Tibial artery (tissue), 4 donors: ENCODE measurements at regions not wholly inside any gene's neighbourhood (a gene's known extent, or its start where the extent isn't known, plus 50 kb on each side); places are given as distances from the start of the nearest gene placed in this dataset.

Source experiments
- DNase-seq, 2 donors: peaks; one replicate each; pipeline ENCODE4 v3.0.0-alpha.2; 2019
- H3K27ac ChIP-seq, 2 donors: fragments of 200-600 bp; sonication (generic) in 1 of 2; 1 replicate in 1 of 2; 2 replicates in 1 of 2; pipeline ENCODE4 v1.5.1; 2018 to 2019; ENCODE audit warnings: mild to moderate bottlenecking in 1 of 2
- H3K27me3 ChIP-seq, 2 donors: fragments of 200-600 bp; sonication (generic) in 1 of 2; one replicate each; pipeline versions ENCODE4 v1.5.1 to v1.6.0; 2016 to 2019
- H3K36me3 ChIP-seq, 3 donors: fragments of 200-600 bp; sonication (generic) in 2 of 3; one replicate each; pipeline ENCODE4 v1.5.1; 2016 to 2019; ENCODE audit warnings: mild to moderate bottlenecking in 2 of 3
- H3K4me1 ChIP-seq, 4 donors: fragments of 200-600 bp; sonication (generic) in 2 of 4; 1 replicate in 3 of 4; 2 replicates in 1 of 4; pipeline ENCODE4 v1.5.1; 2016 to 2019
- H3K4me3 ChIP-seq, 2 donors: fragments of 200-600 bp; sonication (generic) in 1 of 2; 1 replicate in 1 of 2; 2 replicates in 1 of 2; pipeline ENCODE4 v1.5.1; 2018 to 2019; ENCODE audit warnings: mild to moderate bottlenecking in 2 of 2
- H3K9me3 ChIP-seq, 3 donors: fragments of 200-600 bp; sonication (generic) in 1 of 3; one replicate each; pipeline ENCODE4 v1.5.1; 2016 to 2019
- intact Hi-C: fragments of 100-400 bp; cut with DNase I; formaldehyde crosslinking; loops from one replicate; pipeline ENCODE4 v1.15.0; 2023; ENCODE audit warnings: low total_unique reads
- TF ChIP-seq, protein P1 (sequence below), 2 experiments: fragments of 200-600 bp in 1 of 2; fragments of 450-650 bp in 1 of 2; IDR thresholded peaks; one replicate each; pipeline ENCODE4 v1.5.1; 2017 to 2019; ENCODE audit warnings: antibody characterized with exemption in 2 of 2, mild to moderate bottlenecking in 1 of 2, moderate library complexity in 1 of 2

DNA sequence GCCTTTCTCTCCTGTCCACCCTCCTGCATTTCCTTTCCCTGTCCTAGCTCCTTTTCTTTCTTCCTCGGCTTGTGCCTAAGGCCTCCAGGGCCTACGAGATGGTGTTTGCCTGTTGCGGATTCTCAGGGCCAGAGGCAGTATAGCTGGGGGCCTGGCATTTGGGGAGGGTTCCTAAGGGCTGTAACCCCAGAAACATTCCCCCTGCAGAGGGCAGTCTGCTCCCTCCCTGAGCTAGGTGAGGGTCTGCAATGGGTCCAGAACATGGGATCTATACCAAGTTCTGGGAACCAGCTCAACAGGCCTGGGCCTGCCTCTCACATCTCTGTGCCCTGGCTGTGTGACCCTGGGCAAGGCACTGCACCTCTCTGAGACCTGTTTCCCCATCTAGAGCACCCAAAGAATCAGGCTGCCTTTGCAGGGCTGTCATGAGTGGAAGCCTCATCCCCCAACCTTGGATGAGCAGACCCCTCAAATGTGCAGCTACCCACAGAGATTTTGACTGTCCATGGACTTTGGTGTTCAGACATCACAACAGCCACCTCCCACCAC lies 97.5 kb downstream of the GLI2 start:
- TF ChIP-seq, protein P1, sequence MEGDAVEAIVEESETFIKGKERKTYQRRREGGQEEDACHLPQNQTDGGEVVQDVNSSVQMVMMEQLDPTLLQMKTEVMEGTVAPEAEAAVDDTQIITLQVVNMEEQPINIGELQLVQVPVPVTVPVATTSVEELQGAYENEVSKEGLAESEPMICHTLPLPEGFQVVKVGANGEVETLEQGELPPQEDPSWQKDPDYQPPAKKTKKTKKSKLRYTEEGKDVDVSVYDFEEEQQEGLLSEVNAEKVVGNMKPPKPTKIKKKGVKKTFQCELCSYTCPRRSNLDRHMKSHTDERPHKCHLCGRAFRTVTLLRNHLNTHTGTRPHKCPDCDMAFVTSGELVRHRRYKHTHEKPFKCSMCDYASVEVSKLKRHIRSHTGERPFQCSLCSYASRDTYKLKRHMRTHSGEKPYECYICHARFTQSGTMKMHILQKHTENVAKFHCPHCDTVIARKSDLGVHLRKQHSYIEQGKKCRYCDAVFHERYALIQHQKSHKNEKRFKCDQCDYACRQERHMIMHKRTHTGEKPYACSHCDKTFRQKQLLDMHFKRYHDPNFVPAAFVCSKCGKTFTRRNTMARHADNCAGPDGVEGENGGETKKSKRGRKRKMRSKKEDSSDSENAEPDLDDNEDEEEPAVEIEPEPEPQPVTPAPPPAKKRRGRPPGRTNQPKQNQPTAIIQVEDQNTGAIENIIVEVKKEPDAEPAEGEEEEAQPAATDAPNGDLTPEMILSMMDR (IDR thresholded peaks at IDR 0.05), result no peak
- no peak overlapping the region for H3K4me3 ChIP-seq
- H3K4me1 ChIP-seq, result peaks cover 0 to 11% (median 0%) of the 10 kb centered on the region in 4 donors
- peak in 1 of 2 donors; percentile 38 for DNase-seq
- no peak overlapping the region for H3K27ac ChIP-seq
- no peaks in the 10 kb centered on the region for H3K36me3 ChIP-seq
- intact Hi-C loops, result no loop called here
- no peaks in the 10 kb centered on the region for H3K27me3 ChIP-seq
- H3K9me3 ChIP-seq, result no peaks in the 10 kb centered on the region

- Histone ChIP-seq H3K9me3 (no peaks in the 10 kb centered on the region), H3K27ac (no peak overlapping the region), H3K36me3 (no peaks in the 10 kb centered on the region), H3K27me3 (no peaks in the 10 kb centered on the region), H3K4me3 (no peak overlapping the region), H3K4me1 (peaks cover 0 to 11% (median 0%) of the 10 kb centered on the region in 4 donors)
- intact Hi-C loops, result no loop called here
- peak in 1 of 2 donors; percentile 34 for DNase-seq
- TF ChIP-seq, protein P1 (IDR thresholded peaks at IDR 0.05), result no peak
These were observed 98.5 kb downstream of the GLI2 start for GRCh38 chr2:120834206-120834605.

DNA sequence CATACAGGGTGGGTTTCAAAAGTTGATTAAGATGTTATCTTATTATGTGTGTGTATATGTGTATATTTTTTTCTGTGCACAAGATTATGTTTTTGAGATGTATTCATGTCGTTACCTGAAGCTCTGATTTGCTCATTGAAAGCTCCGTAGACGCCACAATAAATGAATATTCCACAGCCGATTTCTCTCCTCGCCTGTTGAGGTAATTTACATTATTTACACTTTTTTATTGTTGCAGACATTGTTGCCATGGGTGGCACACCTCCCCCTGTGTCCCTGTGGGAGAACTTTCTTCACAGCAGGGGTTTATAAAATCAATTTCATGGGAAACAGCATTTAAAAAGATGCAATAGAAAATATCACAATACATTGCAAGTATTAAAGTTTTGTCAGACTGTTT lies 100.6 kb downstream of the GLI2 start:
- Histone ChIP-seq H3K27ac (no peak overlapping the region), H3K27me3 (no peaks in the 10 kb centered on the region), H3K4me3 (no peak overlapping the region), H3K4me1 (peaks cover 0 to 1% (median 0%) of the 10 kb centered on the region in 4 donors), H3K9me3 (no peaks in the 10 kb centered on the region), H3K36me3 (no peaks in the 10 kb centered on the region)
- TF ChIP-seq, protein P1 (IDR thresholded peaks at IDR 0.05), result no peak
- intact Hi-C loops, result no loop called here
- no peak for DNase-seq

DNA sequence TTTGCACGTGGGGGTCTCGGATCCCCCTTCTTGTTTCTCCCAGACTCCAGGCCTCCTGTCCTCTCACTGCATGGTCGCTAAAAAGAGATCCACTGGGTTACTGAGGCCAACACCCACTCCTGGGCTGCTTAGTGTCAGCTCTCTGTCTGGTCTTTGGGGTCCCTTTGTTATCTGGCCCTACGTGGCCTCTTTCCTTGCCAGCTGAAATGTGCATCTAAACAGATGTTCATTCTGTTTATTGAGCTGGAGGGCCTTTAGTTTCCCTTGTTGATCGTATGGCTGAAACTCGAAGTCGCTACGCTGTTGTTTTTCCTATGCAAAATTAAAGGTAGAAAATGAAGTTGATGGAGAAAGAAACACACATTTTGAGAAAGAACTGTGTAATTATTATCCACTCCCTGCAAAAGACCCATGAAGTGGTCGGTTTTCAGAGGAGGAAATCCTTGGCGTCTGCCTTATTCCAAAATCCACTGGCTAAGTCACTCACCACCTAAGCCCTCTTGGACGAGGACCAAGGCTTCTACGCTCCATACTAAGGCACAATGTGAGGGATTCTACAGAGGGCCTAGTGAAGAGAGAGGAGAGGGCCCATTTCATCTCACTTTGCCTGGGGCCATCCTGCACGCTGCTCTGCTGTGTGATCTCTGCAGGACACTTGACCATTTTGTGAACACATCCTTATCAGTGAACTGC lies 105.3 kb downstream of the GLI2 start:
- DNase-seq, result peak in 1 of 2 donors; percentile 38
- H3K27me3 ChIP-seq, result no peaks in the 10 kb centered on the region
- H3K4me3 ChIP-seq, result no peak overlapping the region
- H3K27ac ChIP-seq, result no peak overlapping the region
- H3K36me3 ChIP-seq, result no peaks in the 10 kb centered on the region
- no peaks in the 10 kb centered on the region for H3K9me3 ChIP-seq
- TF ChIP-seq, protein P1 (IDR thresholded peaks at IDR 0.05), result no peak
- intact Hi-C loops, result no loop called here
- peaks cover 0 to 4% (median 0%) of the 10 kb centered on the region in 4 donors for H3K4me1 ChIP-seq

DNA sequence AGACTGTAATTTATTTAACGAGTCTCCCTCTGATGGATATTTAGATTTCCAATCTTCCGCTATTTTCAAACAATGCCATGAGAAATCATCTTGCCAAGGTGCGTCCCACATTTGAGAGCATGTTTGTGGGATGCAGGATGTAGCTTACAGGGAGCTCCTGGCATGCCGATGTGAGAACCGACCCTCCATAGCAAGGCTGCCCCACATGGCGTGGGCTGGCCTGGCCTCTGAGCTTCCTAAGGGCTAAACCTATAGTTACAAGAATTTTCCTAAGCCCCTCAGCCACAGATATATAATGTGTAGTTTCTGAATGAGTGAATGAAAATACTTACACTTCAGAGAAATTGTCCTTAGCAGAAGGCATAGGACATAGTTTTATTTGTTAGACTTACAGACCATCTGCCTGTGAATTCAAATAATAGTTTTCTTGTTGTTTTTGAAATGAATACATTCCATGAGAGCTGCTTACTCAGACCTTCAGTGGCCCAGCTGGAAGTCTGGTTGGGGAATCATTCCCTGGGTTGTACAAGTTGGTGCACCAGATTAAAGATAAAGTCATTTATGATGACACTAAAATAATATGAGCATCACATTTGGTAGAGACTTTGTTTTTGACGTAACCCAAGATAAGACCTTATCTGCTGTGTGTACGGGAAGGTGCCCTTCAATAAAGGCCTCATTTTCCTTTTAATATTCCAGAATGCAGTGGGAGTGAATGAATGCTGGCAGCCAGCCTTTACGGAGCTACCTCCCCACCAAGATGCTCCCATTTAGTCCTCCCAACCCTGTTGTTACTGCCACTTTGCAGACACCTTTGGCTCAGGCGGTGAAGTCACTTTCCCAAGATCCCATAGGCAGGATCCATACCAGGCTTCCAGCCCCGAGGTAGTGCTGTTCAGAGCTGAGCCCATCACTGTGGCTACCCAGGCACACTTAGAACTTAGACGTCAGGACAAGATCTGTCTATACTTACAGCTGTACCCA lies 107.1 kb downstream of the GLI2 start:
- Histone ChIP-seq H3K4me3 (no peak overlapping the region), H3K27me3 (no peaks in the 10 kb centered on the region), H3K4me1 (peaks cover 0 to 8% (median 6%) of the 10 kb centered on the region in 4 donors), H3K36me3 (no peaks in the 10 kb centered on the region), H3K9me3 (no peaks in the 10 kb centered on the region), H3K27ac (no peak overlapping the region)
- TF ChIP-seq, protein P1 (IDR thresholded peaks at IDR 0.05), result no peak
- intact Hi-C loops, result no loop called here
- peak in 1 of 2 donors; percentile 33 for DNase-seq
